CD4-positive, alpha-beta memory T cell (primary cell): ENCODE measurements at regions not wholly inside any gene's neighbourhood (a gene's known extent, or its start where the extent isn't known, plus 50 kb on each side); places are given as distances from the start of the nearest gene placed in this dataset.
"Not testable (repeated sequence)": the region's sequence is repeated elsewhere in the genome, so short reads cannot be mapped to it uniquely, and the experiment has no call there.

Source experiments
- CTCF ChIA-PET: fragments of 350-600 bp; sonication (Branson Sonifier 250); formaldehyde crosslinking; loops from one replicate; lab custom pipeline; 2021; ENCODE audit warnings: inconsistent platforms; ENCODE audit not compliant: partially characterized antibody; lab: Charles Lee
- POLR2A ChIA-PET: fragments of 350-600 bp; sonication (Branson Sonifier 250); formaldehyde crosslinking; loops from one replicate; lab custom pipeline; 2021; ENCODE audit not compliant: partially characterized antibody; lab: Charles Lee
- DNase-seq, 5 donors: peaks; one replicate each; pipeline versions ENCODE4 v3.0.0 to v3.0.0-alpha.2; 2020 to 2022; ENCODE audit warnings: mixed read lengths in 1 of 5
- H3K27ac ChIP-seq: one replicate; pipeline ENCODE4 v1.7.0; 2013; ENCODE audit warnings: low read depth, low read length
- H3K27me3 ChIP-seq: 2 replicates; pipeline ENCODE4 v1.7.0; 2013; ENCODE audit warnings: mild to moderate bottlenecking, low read length, moderate library complexity; ENCODE audit not compliant: insufficient read depth
- H3K36me3 ChIP-seq: 2 replicates; pipeline ENCODE4 v1.7.0; 2013; ENCODE audit warnings: mild to moderate bottlenecking, low read length, moderate library complexity; ENCODE audit not compliant: insufficient read depth
- H3K4me1 ChIP-seq: 2 replicates; pipeline ENCODE4 v1.7.0; 2013; ENCODE audit warnings: mild to moderate bottlenecking, low read length, moderate library complexity; ENCODE audit not compliant: insufficient read depth
- H3K4me3 ChIP-seq, 2 donors: one replicate each; pipeline ENCODE4 v1.7.0; 2013; ENCODE audit warnings: low read length in 2 of 2, mild to moderate bottlenecking in 1 of 2
- H3K9me3 ChIP-seq, 2 donors: one replicate each; pipeline ENCODE4 v1.7.0; 2013; ENCODE audit warnings: low read length in 2 of 2, control low read depth in 1 of 2; ENCODE audit not compliant: control insufficient read depth in 1 of 2
- H3K27ac Mint-ChIP-seq, 7 donors: one replicate each; pipeline ENCODE4 v1.8.0; 2020 to 2021; ENCODE audit warnings: mixed read lengths in 7 of 7, mild to moderate bottlenecking in 6 of 7, inconsistent platforms in 3 of 7, moderate library complexity in 3 of 7
- H3K27me3 Mint-ChIP-seq, 2 donors: one replicate each; pipeline ENCODE4 v1.8.0; 2020 to 2021; ENCODE audit warnings: mixed read lengths in 2 of 2
- H3K36me3 Mint-ChIP-seq, 2 donors: one replicate each; pipeline ENCODE4 v1.8.0; 2020 to 2021; ENCODE audit warnings: mixed read lengths in 2 of 2, inconsistent platforms in 1 of 2, mild to moderate bottlenecking in 1 of 2
- H3K4me1 Mint-ChIP-seq, 4 donors: one replicate each; pipeline ENCODE4 v1.8.0; 2020 to 2021; ENCODE audit warnings: mixed read lengths in 4 of 4, mild to moderate bottlenecking in 1 of 4
- H3K4me3 Mint-ChIP-seq, 8 donors: one replicate each; pipeline ENCODE4 v1.8.0; 2020 to 2021; ENCODE audit warnings: mixed read lengths in 8 of 8, mild to moderate bottlenecking in 7 of 8, moderate library complexity in 6 of 8, inconsistent platforms in 3 of 8
- H3K9me3 Mint-ChIP-seq, 8 donors: one replicate each; pipeline ENCODE4 v1.8.0; 2020 to 2021; ENCODE audit warnings: mixed read lengths in 8 of 8, mild to moderate bottlenecking in 5 of 8, inconsistent platforms in 3 of 8, moderate library complexity in 1 of 8
- intact Hi-C: fragments of 100-400 bp; cut with micrococcal nuclease; formaldehyde crosslinking; loops from one replicate; pipeline ENCODE4 v1.15.1; 2023

DNA sequence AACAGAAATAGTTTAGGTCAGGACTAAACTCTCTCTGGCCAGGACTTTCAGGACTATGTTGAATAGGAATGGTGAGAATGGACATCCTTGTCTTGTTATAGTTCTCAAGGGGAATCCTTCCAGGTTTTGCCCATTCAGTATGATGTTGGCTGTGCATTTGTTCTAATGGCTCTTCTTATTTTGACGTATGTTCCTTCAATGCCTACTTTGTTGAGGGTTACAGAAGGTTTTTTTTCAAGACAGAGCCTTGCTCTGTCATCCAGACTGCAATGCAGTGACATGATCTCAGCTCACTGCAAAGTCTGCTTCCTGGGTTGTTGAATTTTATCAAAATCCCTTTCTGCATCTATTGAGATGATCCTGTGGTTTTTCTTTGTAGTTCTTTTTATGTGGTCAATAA lies 79.5 kb upstream of the NID2 start:
- Histone ChIP-seq H3K9me3 (no peaks in the 10 kb centered on the region), H3K27ac (no peak overlapping the region), H3K36me3 (no peaks in the 10 kb centered on the region), H3K4me3 (no peak overlapping the region), H3K4me1 (peaks cover 9% of the 10 kb centered on the region), H3K27me3 (no peaks in the 10 kb centered on the region)
- H3K4me3 Mint-ChIP-seq = no peak overlapping the region
- no peak overlapping the region for H3K27ac Mint-ChIP-seq
- intact Hi-C loops = loop anchor here (10.0 kb wide), 1 partner anchor 126 kb away; no protein-coding TSS in a partner anchor
- ChIA-PET POLR2A (no interaction called here), CTCF (no interaction called here)
- peaks cover 0 to 6% (median 0%) of the 10 kb centered on the region in 8 donors for H3K9me3 Mint-ChIP-seq
- H3K27me3 Mint-ChIP-seq = peaks cover 0 to 1% of the 10 kb centered on the region in 2 donors
- H3K36me3 Mint-ChIP-seq = no peaks in the 10 kb centered on the region
- DNase-seq = no peak
- H3K4me1 Mint-ChIP-seq = peaks cover 5 to 23% (median 19%) of the 10 kb centered on the region in 4 donors

DNA sequence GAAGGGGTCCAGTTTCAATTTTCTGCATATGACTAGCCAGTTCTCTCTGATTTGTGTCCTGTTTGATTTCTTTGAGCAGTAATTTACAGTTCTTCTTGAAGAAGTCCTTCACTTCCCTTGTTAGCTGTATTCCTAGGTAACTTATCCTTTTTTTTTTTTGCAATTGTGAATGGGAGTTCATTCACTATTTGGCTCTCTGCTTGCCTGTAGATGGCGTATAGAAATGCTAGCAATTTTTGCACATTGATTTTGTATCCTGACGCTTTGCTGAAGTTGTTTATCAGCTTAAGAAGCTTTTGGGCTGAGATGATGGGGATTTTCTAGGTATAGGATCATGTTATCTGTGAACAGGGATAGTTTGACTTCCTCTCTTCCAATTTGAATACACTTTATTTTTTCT lies 77.6 kb upstream of the NID2 start:
- no peak overlapping the region for H3K27ac ChIP-seq
- H3K27me3 ChIP-seq = no peaks in the 10 kb centered on the region
- POLR2A ChIA-PET = no interaction called here
- CTCF ChIA-PET = interaction anchor here (1.1 to 2.7 kb wide), 2 partner anchors 120 to 125 kb away, joined by 3 to 16 read pairs; no protein-coding TSS in a partner anchor
- H3K4me1 ChIP-seq = peaks cover 6% of the 10 kb centered on the region
- Mint-ChIP-seq H3K4me1 (peaks cover 3 to 21% (median 18%) of the 10 kb centered on the region in 4 donors), H3K4me3 (peak overlapping the region in 1 of 8 donors; percentile 18), H3K27ac (no peak overlapping the region), H3K36me3 (no peaks in the 10 kb centered on the region), H3K27me3 (peaks cover 0 to 1% of the 10 kb centered on the region in 2 donors), H3K9me3 (peaks cover 0 to 6% (median 0%) of the 10 kb centered on the region in 8 donors)
- no peaks in the 10 kb centered on the region for H3K9me3 ChIP-seq
- intact Hi-C loops = loop anchor here (10.0 kb wide), 1 partner anchor 128 kb away; no protein-coding TSS in a partner anchor
- H3K36me3 ChIP-seq = no peaks in the 10 kb centered on the region
- H3K4me3 ChIP-seq = no peak overlapping the region
- DNase-seq = no peak

DNA sequence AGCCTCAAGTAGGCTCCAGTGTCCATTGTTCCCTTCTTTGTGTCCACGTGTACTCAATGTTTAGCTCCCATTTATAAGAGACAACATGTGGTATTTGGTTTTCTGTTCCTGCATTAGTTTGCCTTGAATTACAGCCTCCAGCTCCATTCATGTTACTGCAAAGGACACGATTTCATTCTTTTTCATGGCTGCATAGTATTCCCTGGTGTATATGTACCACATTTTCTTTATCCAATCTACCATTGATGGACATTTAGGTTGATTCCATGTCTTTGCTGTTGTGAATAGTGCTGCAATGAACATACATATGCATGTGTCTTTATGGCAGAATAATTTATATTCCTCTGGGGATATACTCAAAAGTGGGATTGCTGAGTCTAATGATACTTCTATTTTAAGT lies 75.2 kb upstream of the NID2 start:
- CTCF ChIA-PET, H3K36me3 Mint-ChIP-seq, H3K9me3 Mint-ChIP-seq, H3K4me3 ChIP-seq, POLR2A ChIA-PET, H3K4me1 ChIP-seq, H3K27ac Mint-ChIP-seq, DNase-seq, H3K27me3 Mint-ChIP-seq, H3K27ac ChIP-seq, H3K9me3 ChIP-seq, H3K27me3 ChIP-seq, H3K4me3 Mint-ChIP-seq, H3K36me3 ChIP-seq: not testable (repeated sequence)
- H3K4me1 Mint-ChIP-seq = peaks cover 3 to 17% (median 11%) of the 10 kb centered on the region in 4 donors
- intact Hi-C loops = loop anchor here (10.0 kb wide), 1 partner anchor 131 kb away; no protein-coding TSS in a partner anchor

DNA sequence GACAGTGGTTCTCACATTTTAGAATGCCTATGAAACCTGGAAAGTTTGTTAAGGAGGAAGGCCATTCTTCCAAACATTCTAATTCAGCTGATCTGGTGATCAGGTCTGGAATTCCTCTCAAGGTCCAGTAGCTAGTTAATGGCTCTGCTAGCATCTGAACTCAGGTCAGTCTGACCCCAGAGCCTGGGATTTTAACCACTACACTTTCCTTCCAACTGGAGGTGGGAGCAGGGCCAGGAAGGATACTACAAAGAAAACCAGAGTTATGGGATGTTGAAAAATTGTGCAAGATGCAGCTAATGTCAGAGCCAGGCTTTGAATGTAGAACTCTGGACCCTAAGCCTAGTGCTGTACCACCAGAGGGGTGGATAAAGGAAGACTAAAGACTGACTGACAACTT lies 73.6 kb upstream of the NID2 start:
- no peak overlapping the region for H3K4me3 Mint-ChIP-seq
- H3K9me3 Mint-ChIP-seq = peaks cover 0 to 12% (median 1%) of the 10 kb centered on the region in 8 donors
- H3K36me3 ChIP-seq = no peaks in the 10 kb centered on the region
- H3K27me3 Mint-ChIP-seq = no peaks in the 10 kb centered on the region
- ChIA-PET CTCF (no interaction called here), POLR2A (no interaction called here)
- H3K4me3 ChIP-seq = no peak overlapping the region
- no peaks in the 10 kb centered on the region for H3K9me3 ChIP-seq
- intact Hi-C loops = loop anchor here (10.0 kb wide), 1 partner anchor 132 kb away; no protein-coding TSS in a partner anchor
- H3K36me3 Mint-ChIP-seq = peaks cover 1 to 2% of the 10 kb centered on the region in 2 donors
- no peak overlapping the region for H3K27ac Mint-ChIP-seq
- H3K4me1 ChIP-seq = no peaks in the 10 kb centered on the region
- peaks cover 0 to 9% (median 8%) of the 10 kb centered on the region in 4 donors for H3K4me1 Mint-ChIP-seq
- no peaks in the 10 kb centered on the region for H3K27me3 ChIP-seq
- H3K27ac ChIP-seq = no peak overlapping the region
- no peak for DNase-seq

DNA sequence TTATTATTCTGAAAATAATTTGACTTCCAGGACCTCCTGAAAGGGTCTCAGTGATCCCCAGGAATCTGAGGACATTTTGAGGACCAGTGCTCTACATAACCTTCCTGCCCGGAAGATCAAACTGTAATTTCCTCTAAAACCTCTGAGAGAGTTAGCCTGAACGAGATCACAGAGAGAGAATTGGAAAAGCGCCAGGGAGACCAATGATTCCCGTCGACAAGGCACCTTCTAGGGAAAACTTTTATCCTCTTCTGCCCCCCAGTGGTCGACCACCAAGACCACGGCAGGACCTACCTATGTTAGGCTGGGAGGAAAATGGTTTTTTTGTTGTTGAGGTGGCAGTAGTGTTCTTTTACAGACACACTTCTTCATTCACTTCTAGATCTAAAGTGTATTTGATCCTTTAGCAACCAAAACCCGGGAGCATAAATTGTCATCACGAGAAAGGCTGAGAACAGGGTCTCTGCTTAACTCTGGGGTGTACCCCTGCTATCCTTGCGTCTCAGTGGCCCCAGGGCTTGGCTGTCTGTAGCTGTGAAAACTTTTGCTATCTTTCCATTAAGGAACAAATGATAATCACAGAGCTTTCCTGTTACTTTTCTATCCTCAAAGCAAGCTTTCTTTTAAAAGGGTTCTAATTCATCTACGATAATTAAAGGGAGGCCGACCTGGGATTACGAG lies 62.9 kb upstream of the NID2 start:
- Mint-ChIP-seq H3K4me3 (peak overlapping the region in 3 of 8 donors; percentile 5 to 53 (median 29)), H3K27me3 (peaks cover 3 to 7% of the 10 kb centered on the region in 2 donors)
- CTCF ChIA-PET = interaction anchor here (1.0 to 1.5 kb wide), 2 partner anchors 28 to 44 kb away, joined by 3 to 4 read pairs; no protein-coding TSS in a partner anchor

DNA sequence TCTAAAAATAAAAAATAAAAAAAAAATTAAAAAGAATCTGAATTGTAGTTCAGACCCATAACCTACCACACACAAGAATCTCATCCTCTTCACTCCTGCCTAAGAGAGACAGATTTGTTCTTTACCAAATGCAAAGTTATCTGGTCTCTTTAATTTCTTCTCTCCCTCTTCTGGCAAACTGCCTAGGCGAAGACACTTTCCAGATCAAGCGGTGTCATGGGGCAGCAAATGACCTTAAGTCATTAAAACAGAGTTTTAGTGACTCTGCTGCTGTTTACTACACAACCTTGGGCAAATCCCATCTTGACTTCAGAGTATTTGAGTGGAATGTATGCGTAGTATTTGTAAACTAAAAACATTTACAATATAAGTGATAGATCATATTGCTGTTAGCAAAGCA lies 60.9 kb upstream of the NID2 start:
- Histone ChIP-seq H3K9me3 (no peaks in the 10 kb centered on the region), H3K27ac (no peak overlapping the region), H3K36me3 (no peaks in the 10 kb centered on the region), H3K4me3 (no peak overlapping the region), H3K27me3 (no peaks in the 10 kb centered on the region), H3K4me1 (peaks cover 15% of the 10 kb centered on the region)
- H3K36me3 Mint-ChIP-seq = peaks cover 0 to under 1% of the 10 kb centered on the region in 2 donors
- no peak for DNase-seq
- CTCF ChIA-PET = no interaction called here
- intact Hi-C loops = no loop called here
- H3K27ac Mint-ChIP-seq = no peak overlapping the region
- peaks cover 15 to 31% (median 26%) of the 10 kb centered on the region in 4 donors for H3K4me1 Mint-ChIP-seq
- peaks cover 0 to 10% (median 4%) of the 10 kb centered on the region in 8 donors for H3K9me3 Mint-ChIP-seq
- POLR2A ChIA-PET = no interaction called here
- no peak overlapping the region for H3K4me3 Mint-ChIP-seq
- H3K27me3 Mint-ChIP-seq = peaks cover 3 to 10% of the 10 kb centered on the region in 2 donors

More for the DNA sequence above, 62.9 kb upstream of the NID2 start:
- POLR2A ChIA-PET = no interaction called here
- intact Hi-C loops = no loop called here
- no peaks in the 10 kb centered on the region for H3K9me3 ChIP-seq
- H3K27me3 ChIP-seq = no peaks in the 10 kb centered on the region
- no peak overlapping the region for H3K27ac ChIP-seq
- no peak overlapping the region for H3K4me3 ChIP-seq
- peak in 3 of 5 donors; percentile 4 to 22 (median 15) for DNase-seq
- no peaks in the 10 kb centered on the region for H3K36me3 ChIP-seq
- no peaks in the 10 kb centered on the region for H3K4me1 ChIP-seq
- H3K4me1 Mint-ChIP-seq = peaks cover 1 to 15% (median 10%) of the 10 kb centered on the region in 4 donors
- peaks cover 0 to 25% (median 19%) of the 10 kb centered on the region in 8 donors for H3K9me3 Mint-ChIP-seq
- peak overlapping the region in 3 of 7 donors; percentile 15 to 74 (median 33) for H3K27ac Mint-ChIP-seq
- H3K36me3 Mint-ChIP-seq = peaks cover 2 to 4% of the 10 kb centered on the region in 2 donors

DNA sequence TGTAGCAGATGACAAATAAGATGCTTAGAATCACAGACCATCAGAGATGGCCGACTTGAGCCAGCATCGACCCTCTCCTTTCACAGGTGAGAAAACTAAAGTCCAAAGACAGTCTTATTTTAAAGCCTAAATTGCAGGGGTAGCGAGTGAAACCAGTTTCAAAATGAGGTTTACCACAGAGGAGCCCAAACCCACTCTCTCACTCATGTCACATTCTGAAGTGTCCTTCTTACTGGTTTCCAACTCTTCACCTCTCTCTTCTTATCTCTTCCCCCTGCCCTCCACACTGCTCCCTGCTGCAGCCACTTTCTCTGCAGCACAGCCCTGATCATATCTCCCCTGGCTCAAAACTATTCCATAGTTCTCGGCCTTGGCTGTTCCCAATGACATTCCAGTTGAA lies 57.0 kb upstream of the NID2 start:
- H3K36me3 ChIP-seq = no peaks in the 10 kb centered on the region
- intact Hi-C loops = no loop called here
- Mint-ChIP-seq H3K27ac (peak overlapping the region in 3 of 7 donors; percentile 5 to 60 (median 55)), H3K4me1 (peaks cover 14 to 21% (median 18%) of the 10 kb centered on the region in 4 donors), H3K36me3 (no peaks in the 10 kb centered on the region), H3K9me3 (peaks cover 0 to 3% (median 0%) of the 10 kb centered on the region in 8 donors), H3K4me3 (peak overlapping the region in 5 of 8 donors; percentile 23 to 49 (median 40)), H3K27me3 (peaks cover 3 to 10% of the 10 kb centered on the region in 2 donors)
- no peak overlapping the region for H3K4me3 ChIP-seq
- ChIA-PET CTCF (no interaction called here), POLR2A (no interaction called here)
- no peaks in the 10 kb centered on the region for H3K27me3 ChIP-seq
- no peak for DNase-seq
- H3K9me3 ChIP-seq = no peaks in the 10 kb centered on the region
- peaks cover 15% of the 10 kb centered on the region for H3K4me1 ChIP-seq
- H3K27ac ChIP-seq = no peak overlapping the region
